Stimulated activated CD8-positive, alpha-beta memory T cell treated with anti-CD3 and anti-CD28 coated beads, Interleukin-15, amount 100 ng/mL, for 48 hours (primary cell): ENCODE measurements at regions not wholly inside any gene's neighbourhood (a gene's known extent, or its start where the extent isn't known, plus 50 kb on each side); places are given as distances from the start of the nearest gene placed in this dataset.

Experiments
- DNase-seq, 2 donors: peaks; one replicate each; pipeline ENCODE4 v3.0.0-alpha.2; 2020; ENCODE audit warnings: low read depth in 2 of 2

GRCh38 chr12:128052777-128053176, 214.2 kb upstream of the TMEM132C start:
- DNase-seq, result no peak

GRCh38 chr12:128055567-128055966, 211.4 kb upstream of the TMEM132C start:
- no peak for DNase-seq

- DNase-seq, result no peak
Observed at GRCh38 chr12:128056136-128056801, 210.7 kb upstream of the TMEM132C start.

- no peak for DNase-seq
Observed at GRCh38 chr12:128057586-128057985, 209.4 kb upstream of the TMEM132C start.

- DNase-seq, result no peak
Observed at GRCh38 chr12:128059621-128060370, 207.2 kb upstream of the TMEM132C start.

GRCh38 chr12:128068211-128068610, 198.8 kb upstream of the TMEM132C start:
- DNase-seq, result no peak

GRCh38 chr12:128069359-128069997, 197.5 kb upstream of the TMEM132C start:
- DNase-seq, result no peak

- DNase-seq, result no peak
Observed at GRCh38 chr12:128073937-128074336, 193.0 kb upstream of the TMEM132C start.

- no peak for DNase-seq
Observed at GRCh38 chr12:128075332-128075731, 191.6 kb upstream of the TMEM132C start.

- no peak for DNase-seq
Observed at GRCh38 chr12:128076188-128076587, 190.8 kb upstream of the TMEM132C start.

- DNase-seq, result no peak
Observed at GRCh38 chr12:128077211-128077916, 189.6 kb upstream of the TMEM132C start.

- DNase-seq, result no peak
Observed at GRCh38 chr12:128077917-128078298, 189.1 kb upstream of the TMEM132C start.

- DNase-seq, result no peak
Observed at GRCh38 chr12:128078301-128078971, 188.5 kb upstream of the TMEM132C start.

GRCh38 chr12:128079446-128079845, 187.5 kb upstream of the TMEM132C start:
- no peak for DNase-seq

GRCh38 chr12:128083132-128083729, 183.7 kb upstream of the TMEM132C start:
- DNase-seq, result no peak

GRCh38 chr12:128088926-128089325, 178.0 kb upstream of the TMEM132C start:
- DNase-seq, result no peak

- no peak for DNase-seq
Observed at GRCh38 chr12:128089961-128090360, 177.0 kb upstream of the TMEM132C start.

- no peak for DNase-seq
Observed at GRCh38 chr12:128091101-128091720, 175.8 kb upstream of the TMEM132C start.

- no peak for DNase-seq
Observed at GRCh38 chr12:128091951-128092382, 175.0 kb upstream of the TMEM132C start.

- DNase-seq, result no peak
Observed at GRCh38 chr12:128098730-128099129, 168.2 kb upstream of the TMEM132C start.

- no peak for DNase-seq
Observed at GRCh38 chr12:128103152-128103551, 163.8 kb upstream of the TMEM132C start.
